Vagina (tissue), 2 donors: ENCODE measurements at regions not wholly inside any gene's neighbourhood (a gene's known extent, or its start where the extent isn't known, plus 50 kb on each side); places are given as distances from the start of the nearest gene placed in this dataset.

ENCODE experiments used
- DNase-seq, 2 donors: peaks; one replicate each; pipeline ENCODE4 v3.0.0-alpha.2; 2017; ENCODE audit errors: extremely low spot score in 2 of 2
- H3K27ac ChIP-seq: fragments of 200-600 bp; sonication (generic); one replicate; pipeline ENCODE4 v1.5.1; 2019
- H3K27me3 ChIP-seq: fragments of 200-600 bp; sonication (generic); one replicate; pipeline ENCODE4 v1.5.1; 2019
- H3K36me3 ChIP-seq, 2 donors: fragments of 200-600 bp; sonication (generic); one replicate each; pipeline ENCODE4 v1.5.1; 2017 to 2019
- H3K4me1 ChIP-seq: fragments of 200-600 bp; sonication (generic); one replicate; pipeline ENCODE4 v1.5.1; 2019
- H3K4me3 ChIP-seq, 2 donors: fragments of 200-600 bp; sonication (generic); 1 replicate in 1 of 2; 2 replicates in 1 of 2; pipeline ENCODE4 v1.5.1; 2016 to 2019
- H3K9me3 ChIP-seq: fragments of 200-600 bp; sonication (generic); one replicate; pipeline ENCODE4 v1.5.1; 2019
- CTCF ChIP-seq, 3 experiments: fragments of 450-650 bp in 2 of 3; fragments of 200-600 bp in 1 of 3; sonication (generic) in 1 of 3; IDR thresholded peaks; one replicate each; pipeline ENCODE4 v1.5.1; 2017 to 2019; ENCODE audit warnings: antibody characterized with exemption in 3 of 3, mild to moderate bottlenecking in 2 of 3, moderate library complexity in 2 of 3
- POLR2A ChIP-seq, 2 donors: fragments of 450-650 bp; IDR thresholded peaks; one replicate each; pipeline ENCODE4 v1.6.1; 2017; ENCODE audit warnings: antibody characterized with exemption in 2 of 2, mild to moderate bottlenecking in 2 of 2, moderate library complexity in 2 of 2
- POLR2AphosphoS5 ChIP-seq, 2 donors: sonication (generic); formaldehyde crosslinking; IDR thresholded peaks; one replicate each; pipeline ENCODE4 v1.9.0; 2017; ENCODE audit warnings: antibody characterized with exemption in 2 of 2, mild to moderate bottlenecking in 2 of 2, low read depth in 1 of 2; ENCODE audit not compliant: insufficient read depth in 1 of 2
- intact Hi-C: fragments of 100-400 bp; cut with DNase I; formaldehyde crosslinking; loops from one replicate; pipeline ENCODE4 v1.15.1; 2023

GRCh38 chr11:69383372-69384250 lies 89.7 kb downstream of the MYEOV start:
- TF ChIP-seq POLR2A (IDR thresholded peaks at IDR 0.05) (no peak), CTCF (IDR thresholded peaks at IDR 0.05) (no peak), POLR2AphosphoS5 (IDR thresholded peaks at IDR 0.05; ENCODE audit: insufficient read depth in 1 of 2, low read depth in 1 of 2) (no peak)
- no peaks in the 10 kb centered on the region for H3K36me3 ChIP-seq
- no peak overlapping the region for H3K27ac ChIP-seq
- H3K9me3 ChIP-seq, result no peaks in the 10 kb centered on the region
- no peak for DNase-seq
- H3K4me1 ChIP-seq, result no peaks in the 10 kb centered on the region
- no peak overlapping the region for H3K4me3 ChIP-seq
- intact Hi-C loops, result no loop called here
- no peaks in the 10 kb centered on the region for H3K27me3 ChIP-seq

- no peaks in the 10 kb centered on the region for H3K9me3 ChIP-seq
- no peaks in the 10 kb centered on the region for H3K4me1 ChIP-seq
- H3K27ac ChIP-seq, result no peak overlapping the region
- no peaks in the 10 kb centered on the region for H3K36me3 ChIP-seq
- TF ChIP-seq POLR2AphosphoS5 (IDR thresholded peaks at IDR 0.05; ENCODE audit: insufficient read depth in 1 of 2, low read depth in 1 of 2) (no peak), POLR2A (IDR thresholded peaks at IDR 0.05) (no peak), CTCF (IDR thresholded peaks at IDR 0.05) (no peak)
- intact Hi-C loops, result no loop called here
- no peak overlapping the region for H3K4me3 ChIP-seq
- H3K27me3 ChIP-seq, result no peaks in the 10 kb centered on the region
- DNase-seq, result no peak
Measured at GRCh38 chr11:69384251-69385143, 90.5 kb downstream of the MYEOV start.

GRCh38 chr11:69385144-69385820 lies 91.3 kb downstream of the MYEOV start:
- intact Hi-C loops, result no loop called here
- H3K27me3 ChIP-seq, result no peaks in the 10 kb centered on the region
- no peak for TF ChIP-seq POLR2AphosphoS5 (IDR thresholded peaks at IDR 0.05; ENCODE audit: insufficient read depth in 1 of 2, low read depth in 1 of 2)
- no peak for TF ChIP-seq CTCF (IDR thresholded peaks at IDR 0.05)
- TF ChIP-seq POLR2A (IDR thresholded peaks at IDR 0.05), result no peak
- no peak for DNase-seq
- no peaks in the 10 kb centered on the region for H3K9me3 ChIP-seq
- H3K27ac ChIP-seq, result no peak overlapping the region
- no peaks in the 10 kb centered on the region for H3K36me3 ChIP-seq
- no peak overlapping the region for H3K4me3 ChIP-seq
- no peaks in the 10 kb centered on the region for H3K4me1 ChIP-seq

- TF ChIP-seq POLR2A (IDR thresholded peaks at IDR 0.05), result no peak
- no peak for TF ChIP-seq POLR2AphosphoS5 (IDR thresholded peaks at IDR 0.05; ENCODE audit: insufficient read depth in 1 of 2, low read depth in 1 of 2)
- no peak for TF ChIP-seq CTCF (IDR thresholded peaks at IDR 0.05)
- intact Hi-C loops, result no loop called here
- DNase-seq, result no peak
- Histone ChIP-seq H3K27me3 (no peaks in the 10 kb centered on the region), H3K4me1 (no peaks in the 10 kb centered on the region), H3K36me3 (no peaks in the 10 kb centered on the region), H3K27ac (no peak overlapping the region), H3K9me3 (no peaks in the 10 kb centered on the region), H3K4me3 (no peak overlapping the region)
Measured at GRCh38 chr11:69385832-69386427, 92.0 kb downstream of the MYEOV start.
